ENCODE measurements at regions not wholly inside any gene's neighbourhood (a gene's known extent, or its start where the extent isn't known, plus 50 kb on each side); places are given as distances from the start of the nearest gene placed in this dataset.

- peak; percentile 80 for DNase-seq (ENCODE audit: low read depth)
These were observed 78.3 kb upstream of the CDIN1 start for GRCh38 chr15:36501063-36501678.

- DNase-seq (ENCODE audit: low read depth) = no peak
These were observed 76.9 kb upstream of the CDIN1 start for GRCh38 chr15:36502509-36502908.

GRCh38 chr15:36506733-36507356, 72.6 kb upstream of the CDIN1 start:
- DNase-seq (ENCODE audit: low read depth) = no peak

- no peak for DNase-seq (ENCODE audit: low read depth)
These were observed 72.0 kb upstream of the CDIN1 start for GRCh38 chr15:36507458-36507857.

GRCh38 chr15:36511594-36511993, 67.8 kb upstream of the CDIN1 start:
- DNase-seq (ENCODE audit: low read depth) = no peak

- no peak for DNase-seq (ENCODE audit: low read depth)
These were observed 61.7 kb upstream of the CDIN1 start for GRCh38 chr15:36517758-36518157.

- DNase-seq (ENCODE audit: low read depth) = no peak
These were observed 60.4 kb upstream of the CDIN1 start for GRCh38 chr15:36519067-36519466.

- no peak for DNase-seq (ENCODE audit: low read depth)
These were observed 54.0 kb upstream of the CDIN1 start for GRCh38 chr15:36525430-36525829.

- DNase-seq (ENCODE audit: low read depth) = no peak
These were observed 51.9 kb upstream of the CDIN1 start for GRCh38 chr15:36527235-36528162.

GRCh38 chr15:36529296-36530011, 50.0 kb upstream of the CDIN1 start:
- DNase-seq (ENCODE audit: low read depth) = no peak

Small RNAs in the stretch of these regions (microRNA-seq; reads per million reads assigned to microRNA genes)
- gene MIR4510 = 0.48 reads per million

Measured in myocyte (in vitro differentiated cells).